GM18861 (cell line): ENCODE measurements at regions not wholly inside any gene's neighbourhood (a gene's known extent, or its start where the extent isn't known, plus 50 kb on each side); places are given as distances from the start of the nearest gene placed in this dataset.

Source experiments
- ATAC-seq: cut with Tn5 transposase; IDR thresholded peaks from one replicate; pipeline ENCODE4 v1.9.1; 2021; ENCODE audit not compliant: unreplicated experiment

GRCh38 chr4:19999775-20000414 lies 251.8 kb upstream of the SLIT2 start:
- no peak for ATAC-seq

- ATAC-seq, result no peak
Measured at GRCh38 chr4:19999276-19999675, 252.4 kb upstream of the SLIT2 start.

DNA sequence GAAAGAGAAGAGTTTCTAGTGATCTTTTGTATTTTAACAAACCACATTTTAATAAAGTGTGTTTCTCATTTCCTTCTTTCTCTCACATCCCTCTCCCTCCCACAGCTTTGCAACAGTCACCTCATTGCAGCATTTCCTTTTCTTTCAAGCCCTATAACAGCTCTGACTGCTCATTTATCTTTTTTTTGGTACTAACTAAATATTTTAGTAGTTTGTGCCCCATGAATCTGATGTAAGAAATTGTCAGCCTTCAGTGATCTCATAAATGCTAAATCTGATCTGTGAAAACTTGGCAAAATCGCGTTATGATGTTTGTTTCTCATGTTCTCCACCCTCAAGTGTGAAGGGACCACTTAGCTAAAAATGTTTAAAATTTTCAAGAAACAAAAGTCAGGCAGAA lies 258.5 kb upstream of the SLIT2 start:
- ATAC-seq, result no peak

DNA sequence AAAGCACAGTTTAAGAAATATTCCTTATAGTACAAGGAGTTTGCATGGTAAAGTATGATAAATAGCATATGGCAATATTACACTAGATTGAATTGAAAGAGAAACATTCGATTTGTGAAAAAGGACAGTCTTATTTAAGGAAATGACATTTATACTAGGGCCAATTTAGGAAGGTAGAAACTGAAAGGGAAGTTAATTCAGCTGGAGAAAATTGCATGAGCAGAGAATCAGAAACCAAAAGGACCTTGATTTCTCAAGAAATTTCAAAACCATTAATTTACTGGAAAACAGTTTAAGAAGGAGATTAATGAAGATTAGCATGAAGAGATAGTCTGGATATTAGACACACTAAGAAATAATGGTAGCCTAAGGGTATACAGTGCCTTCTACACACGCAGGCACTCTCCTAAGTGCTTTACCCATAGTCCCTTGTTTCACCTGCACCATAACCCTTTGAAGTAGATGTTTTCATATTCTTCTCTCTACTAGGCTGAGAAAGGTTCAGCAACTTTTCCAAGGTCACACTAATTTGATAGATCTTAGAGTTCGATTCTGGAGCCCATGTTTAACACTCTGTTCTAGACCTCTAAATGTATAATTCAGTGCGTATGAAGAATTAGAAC lies 259.1 kb upstream of the SLIT2 start:
- no peak for ATAC-seq

DNA sequence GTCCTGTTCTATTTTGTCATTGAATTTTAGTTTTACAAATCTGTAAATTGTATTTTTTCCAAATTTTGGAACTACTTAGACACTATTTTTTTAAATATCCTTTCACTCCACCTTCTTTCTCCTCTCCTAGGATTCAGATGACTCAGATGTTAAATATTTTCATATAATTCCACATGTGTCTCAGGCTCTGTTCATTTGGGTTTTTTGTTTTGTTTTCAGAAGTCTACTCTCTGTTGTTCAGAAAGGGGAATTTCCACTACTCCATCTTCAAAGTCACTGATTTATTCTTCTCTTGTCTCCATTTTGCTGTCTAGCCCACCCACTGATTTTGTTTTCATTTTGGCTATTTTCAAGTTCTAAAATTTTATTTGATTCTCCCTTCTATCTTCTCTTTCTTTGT lies 264.0 kb upstream of the SLIT2 start:
- no peak for ATAC-seq

- ATAC-seq, result no peak
Measured at GRCh38 chr4:19983072-19983471, 268.6 kb upstream of the SLIT2 start.

GRCh38 chr4:19982556-19982955 lies 269.1 kb upstream of the SLIT2 start:
- no peak for ATAC-seq

DNA sequence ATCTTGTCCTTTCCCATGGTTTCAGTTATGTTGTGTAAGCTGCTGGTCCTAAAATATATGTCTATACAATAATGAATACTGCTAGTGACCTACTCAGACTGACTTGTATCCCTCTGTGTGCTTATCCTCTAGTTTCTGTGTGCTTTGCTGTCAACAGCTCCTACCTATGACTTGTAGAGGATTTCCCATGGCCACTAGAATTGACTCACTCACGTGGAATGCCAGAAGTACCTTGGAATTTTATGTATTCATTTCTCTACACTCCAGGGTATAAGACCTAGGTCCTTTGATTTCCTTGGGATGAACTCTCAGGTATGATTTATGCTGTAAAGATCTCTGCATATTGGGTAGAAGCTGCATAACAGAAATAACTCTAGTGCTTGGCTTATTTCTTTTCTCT lies 279.9 kb upstream of the SLIT2 start:
- ATAC-seq, result no peak

DNA sequence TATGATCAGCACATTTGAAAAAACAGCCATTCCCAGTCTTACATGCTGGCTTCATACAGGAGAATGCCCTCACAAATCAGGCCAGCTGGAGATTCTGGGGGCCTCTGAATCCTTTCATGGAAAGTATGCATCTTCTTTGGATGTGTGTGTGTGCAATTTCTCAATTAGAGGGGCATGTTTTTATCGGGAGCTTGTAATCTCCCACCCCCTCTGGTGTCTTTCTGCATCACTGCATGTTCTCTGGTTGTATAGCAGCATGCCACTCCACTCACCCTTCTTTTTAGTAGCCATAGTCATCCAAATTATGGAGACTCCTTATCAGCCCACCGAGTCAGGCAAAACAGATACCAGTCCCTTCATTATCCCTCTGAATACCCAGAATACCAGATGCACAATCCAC lies 282.2 kb upstream of the SLIT2 start:
- ATAC-seq, result no peak

- ATAC-seq, result no peak
Measured at GRCh38 chr4:19961091-19961490, 290.6 kb upstream of the SLIT2 start.

DNA sequence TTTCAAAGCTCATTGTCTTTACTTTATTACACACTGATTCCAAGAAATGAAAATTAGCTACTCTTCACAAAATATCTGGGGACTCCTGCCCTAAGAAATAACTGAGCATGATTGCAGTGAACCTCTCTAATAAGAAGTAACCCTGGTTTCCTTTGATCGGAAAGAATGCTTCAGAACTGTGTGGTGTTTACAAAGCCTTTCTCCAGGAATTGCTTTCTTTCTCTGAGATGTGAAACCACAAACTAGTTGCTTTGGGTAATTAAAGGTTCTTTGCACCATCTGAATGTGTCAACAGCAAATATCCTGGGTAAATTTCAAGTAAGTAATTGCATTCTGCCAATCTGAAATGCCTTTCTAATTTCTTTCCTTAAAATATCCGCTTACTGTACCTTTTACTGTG lies 292.9 kb upstream of the SLIT2 start:
- no peak for ATAC-seq

DNA sequence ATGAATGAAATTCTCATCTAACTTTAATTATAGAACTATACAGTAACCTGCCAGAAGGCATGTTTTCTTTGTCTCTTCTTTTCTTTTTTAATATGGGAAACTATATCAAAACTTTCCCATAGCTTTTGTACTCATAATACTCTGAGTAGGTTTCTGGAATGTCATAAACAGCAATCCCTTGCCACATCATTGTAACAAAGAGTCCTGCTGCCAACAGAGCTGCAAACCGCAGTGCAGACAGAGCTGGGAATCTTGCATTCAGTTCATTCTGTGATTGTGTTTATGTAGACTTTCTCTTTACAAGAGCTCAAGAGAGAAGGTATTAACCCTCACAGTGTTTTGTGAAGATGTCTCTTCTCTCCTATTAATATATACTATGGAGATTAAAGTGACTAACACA lies 304.4 kb upstream of the SLIT2 start:
- ATAC-seq, result no peak

- ATAC-seq, result no peak
Measured at GRCh38 chr4:19945979-19946380, 305.7 kb upstream of the SLIT2 start.

DNA sequence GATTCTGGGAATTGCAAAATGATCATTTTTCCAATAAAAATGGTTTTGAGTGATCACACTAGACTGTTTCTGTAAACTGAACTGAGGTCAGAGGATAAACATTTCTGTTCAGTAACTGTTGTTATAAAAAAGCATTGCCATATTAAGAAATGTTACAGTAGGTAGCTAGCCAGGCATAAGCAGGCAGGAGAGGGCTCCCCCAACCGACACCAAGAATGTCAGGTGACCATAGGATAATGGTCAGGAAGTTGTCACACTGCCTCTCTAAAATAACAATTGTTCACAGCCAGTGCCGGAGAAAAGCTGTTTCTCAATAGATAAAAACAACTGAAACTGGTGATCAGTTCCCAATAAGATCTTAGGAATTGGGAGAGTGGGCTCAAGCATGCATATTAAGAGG lies 306.2 kb upstream of the SLIT2 start:
- ATAC-seq, result no peak

GRCh38 chr4:19944806-19945205 lies 306.9 kb upstream of the SLIT2 start:
- ATAC-seq, result no peak

- ATAC-seq, result no peak
Measured at GRCh38 chr4:19944251-19944650, 307.5 kb upstream of the SLIT2 start.

GRCh38 chr4:19941434-19941833 lies 310.3 kb upstream of the SLIT2 start:
- no peak for ATAC-seq

- no peak for ATAC-seq
Measured at GRCh38 chr4:19940861-19941260, 310.8 kb upstream of the SLIT2 start.

- no peak for ATAC-seq
Measured at GRCh38 chr4:19936476-19936875, 315.2 kb upstream of the SLIT2 start.

GRCh38 chr4:19930742-19931141 lies 321.0 kb upstream of the SLIT2 start:
- no peak for ATAC-seq

DNA sequence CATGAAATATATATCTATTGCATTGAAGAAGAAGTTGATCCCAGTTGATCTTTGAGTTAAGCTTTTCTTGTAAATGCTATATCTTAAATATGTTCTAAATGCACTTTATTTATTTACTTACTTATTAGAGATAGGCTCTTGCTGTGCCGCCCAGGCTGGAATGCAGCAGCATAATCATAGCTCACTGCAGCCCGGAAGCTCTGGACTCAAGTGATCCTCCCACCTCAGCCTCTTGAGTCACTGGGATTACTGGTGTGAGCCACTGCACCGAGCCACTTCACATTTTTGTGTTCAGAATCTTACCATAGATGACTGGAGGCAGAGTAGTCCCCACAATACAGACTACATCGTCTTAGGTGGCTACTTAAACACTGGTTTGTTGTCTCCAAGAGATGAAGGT lies 324.3 kb upstream of the SLIT2 start:
- ATAC-seq, result no peak

GRCh38 chr4:19925516-19925915 lies 326.2 kb upstream of the SLIT2 start:
- ATAC-seq, result no peak

GRCh38 chr4:19924761-19925160 lies 326.9 kb upstream of the SLIT2 start:
- no peak for ATAC-seq
